Psoas muscle (tissue), 7 donors: ENCODE measurements at regions not wholly inside any gene's neighbourhood (a gene's known extent, or its start where the extent isn't known, plus 50 kb on each side); places are given as distances from the start of the nearest gene placed in this dataset.

ENCODE experiments used
- ATAC-seq, 4 donors: fragments of 200-7000 bp; cut with Tn5 transposase; one replicate each; pipeline ENCODE4 v1.9.1; 2020; ENCODE audit warnings: moderate library complexity in 3 of 4, mild to moderate bottlenecking in 2 of 4
- DNase-seq, 2 donors: peaks; one replicate each; pipeline ENCODE4 v3.0.0-alpha.2; 2020
- H3K27ac ChIP-seq: fragments of 200-600 bp; one replicate; pipeline ENCODE4 v1.8.0; 2022
- H3K27me3 ChIP-seq, 3 donors: fragments of 200-600 bp in 1 of 3; one replicate each; pipeline versions ENCODE4 v1.6.1 to v1.8.0; 2013 to 2022; ENCODE audit warnings: low read length in 2 of 3, mild to moderate bottlenecking in 2 of 3, moderate library complexity in 1 of 3; ENCODE audit not compliant: insufficient read depth in 3 of 3
- H3K36me3 ChIP-seq, 2 donors: fragments of 200-600 bp in 1 of 2; one replicate each; pipeline versions ENCODE4 v1.6.1 to v1.8.0; 2013 to 2022; ENCODE audit warnings: low read depth in 1 of 2, mild to moderate bottlenecking in 1 of 2, moderate library complexity in 1 of 2; ENCODE audit not compliant: insufficient read depth in 1 of 2
- H3K4me1 ChIP-seq: fragments of 200-600 bp; one replicate; pipeline ENCODE4 v1.8.0; 2022
- H3K4me3 ChIP-seq: fragments of 200-600 bp; one replicate; pipeline ENCODE4 v1.8.0; 2022; ENCODE audit warnings: mild to moderate bottlenecking
- H3K9me3 ChIP-seq: fragments of 200-600 bp; one replicate; pipeline ENCODE4 v1.8.0; 2022
- CTCF ChIP-seq: fragments of 200-600 bp; IDR thresholded peaks from one replicate; pipeline ENCODE4 v1.8.0; 2022; ENCODE audit warnings: antibody characterized with exemption
- WGBS, 3 donors: extraction: QIAGEN DNeasy Blood & Tissue Kit; methylation state at CpG; one replicate each; pipeline versions ENCODE4 v1.1.6 to v1.1.7; 2013; 5-methylcytosine and 5-hydroxymethylcytosine counted together
- intact Hi-C, 2 donors: fragments of 100-400 bp; cut with DNase I; formaldehyde crosslinking; loops; one replicate each; pipeline versions ENCODE4 v1.11.0 to v1.14.2; 2022
- donor health status: healthy with polysubstance abuse.
- donor health status: DM: no; HTN: no; CAD: no; lungs with moderate emphysema.
- donor health status: Bipolar disorder and iron deficiency.
- donor health status: healthy.
- donor health status: DM: yes; HTN: yes; CAD: no.
- donor health status: DM: no; HTN: no; CAD: no.
- donor health status: DM: yes; HTN: yes; CAD: no.

GRCh38 chr14:45332360-45332988 lies 79.5 kb upstream of the MIS18BP1 start:
- H3K27ac ChIP-seq, result no peak overlapping the region
- no peak for ATAC-seq
- no peaks in the 10 kb centered on the region for H3K9me3 ChIP-seq
- no peaks in the 10 kb centered on the region for H3K4me1 ChIP-seq
- no peak for TF ChIP-seq CTCF
- H3K4me3 ChIP-seq, result no peak overlapping the region
- H3K27me3 ChIP-seq, result no peaks in the 10 kb centered on the region
- no peaks in the 10 kb centered on the region for H3K36me3 ChIP-seq
- no peak for DNase-seq
- intact Hi-C loops, result no loop called here
- 11 to 23% (median 19%) methylated on average over 4 of the region's 4 CpGs for WGBS, 3 donors

- ATAC-seq (no peak), DNase-seq (no peak)
- no peaks in the 10 kb centered on the region for H3K27me3 ChIP-seq
- H3K9me3 ChIP-seq, result no peaks in the 10 kb centered on the region
- H3K27ac ChIP-seq, result no peak overlapping the region
- intact Hi-C loops, result no loop called here
- H3K4me3 ChIP-seq, result no peak overlapping the region
- no peaks in the 10 kb centered on the region for H3K36me3 ChIP-seq
- H3K4me1 ChIP-seq, result no peaks in the 10 kb centered on the region
- 82 to 90% (median 85%) methylated on average over 1 of the region's 1 CpG for WGBS, 3 donors
- no peak for TF ChIP-seq CTCF
These were observed 55.9 kb upstream of the MIS18BP1 start for GRCh38 chr14:45308745-45309397.
